Endothelial cell of umbilical vein (primary cell): ENCODE measurements at regions not wholly inside any gene's neighbourhood (a gene's known extent, or its start where the extent isn't known, plus 50 kb on each side); places are given as distances from the start of the nearest gene placed in this dataset.

Source experiments
- BruUV-seq: library from RNA; stranded (reverse); fragments of 400-500 nt; replicated peaks from 2 replicates; lab custom pipeline; 2021; lab: Mats Ljungman, UMichigan
- CTCF ChIA-PET: fragments of 300-600, 350-600 bp; sonication (Branson Sonifier 250); formaldehyde crosslinking; loops from one replicate; lab custom pipeline; 2021; ENCODE audit warnings: antibody characterized with exemption, inconsistent platforms; lab: Charles Lee
- POLR2A ChIA-PET: fragments of 300-600, 350-600 bp; sonication (Branson Sonifier 250); formaldehyde crosslinking; loops from one replicate; lab custom pipeline; 2021; ENCODE audit warnings: antibody characterized with exemption, inconsistent platforms; lab: Charles Lee
- DNase-seq: peaks from one replicate; pipeline ENCODE4 v3.0.0-alpha.2; 2011; ENCODE audit warnings: low read depth, low spot score
- FAIRE-seq: peaks from 2 replicates; lab custom pipeline; 2011; peaks lifted over from hg19 to GRCh38; lab: Jason Lieb, UNC
- H2AFZ ChIP-seq: 2 replicates; pipeline ENCODE4 v1.6.0; 2012; ENCODE audit warnings: low read depth, low read length, control low read depth, inconsistent platforms
- H3K27ac ChIP-seq: 2 replicates; pipeline ENCODE4 v1.5.1; 2011; ENCODE audit warnings: low read depth, mild to moderate bottlenecking, control low read depth, low read length, moderate library complexity; ENCODE audit not compliant: insufficient read depth
- H3K27me3 ChIP-seq, 2 experiments: 2 replicates each; pipeline versions ENCODE4 v1.6.0 to v1.6.1; 2011; ENCODE audit warnings: low read length in 2 of 2, mixed read lengths in 1 of 2; ENCODE audit not compliant: control insufficient read depth in 2 of 2, insufficient read depth in 2 of 2
- H3K36me3 ChIP-seq, 2 experiments: 2 replicates in 1 of 2; 3 replicates in 1 of 2; pipeline ENCODE4 v1.5.1; 2011; ENCODE audit warnings: low read length in 2 of 2, mild to moderate bottlenecking in 1 of 2, moderate library complexity in 1 of 2; ENCODE audit not compliant: control insufficient read depth in 2 of 2, insufficient read depth in 2 of 2; ENCODE audit errors: extremely low read depth in 1 of 2
- H3K4me1 ChIP-seq: 3 replicates; pipeline ENCODE4 v1.5.1; 2011; ENCODE audit warnings: mild to moderate bottlenecking, low read length; ENCODE audit not compliant: control insufficient read depth, insufficient read depth; ENCODE audit errors: extremely low read depth
- H3K4me2 ChIP-seq: 2 replicates; pipeline ENCODE4 v1.6.1; 2011; ENCODE audit warnings: low read length, control low read depth, mixed read lengths; ENCODE audit not compliant: insufficient read depth
- H3K4me3 ChIP-seq, 3 experiments: fragments of 200-600 bp in 1 of 3; sonication (generic), shearing (Covaris generic) in 1 of 3; replicated peaks in 1 of 3; 2 replicates each; pipeline ENCODE4 v1.5.1; 2011 to 2016; ENCODE audit warnings: control low read depth in 3 of 3, low read length in 3 of 3, mild to moderate bottlenecking in 2 of 3, inconsistent platforms in 1 of 3, low read depth in 1 of 3, moderate library complexity in 1 of 3; ENCODE audit not compliant: insufficient read depth in 1 of 3
- H3K79me2 ChIP-seq: 2 replicates; pipeline ENCODE4 v1.6.0; 2012; ENCODE audit warnings: low read length, inconsistent platforms; ENCODE audit not compliant: control insufficient read depth, insufficient read depth
- H3K9ac ChIP-seq: replicated peaks from 2 replicates; pipeline ENCODE3; 2011; ENCODE audit warnings: low read length, control low read depth; ENCODE audit not compliant: insufficient read depth; ENCODE audit errors: extremely low read depth
- H3K9me1 ChIP-seq: replicated peaks from 3 replicates; pipeline ENCODE4 v1.6.0; 2011; ENCODE audit warnings: mild to moderate bottlenecking, low read length; ENCODE audit not compliant: control insufficient read depth, insufficient read depth; ENCODE audit errors: extremely low read depth
- H3K9me3 ChIP-seq: replicated peaks from 2 replicates; pipeline ENCODE4 v1.5.1; 2012; ENCODE audit warnings: low read length, inconsistent platforms; ENCODE audit not compliant: control insufficient read depth, insufficient read depth
- H4K20me1 ChIP-seq: replicated peaks from 2 replicates; pipeline ENCODE3; 2011; ENCODE audit warnings: mild to moderate bottlenecking, low read length; ENCODE audit not compliant: control insufficient read depth, insufficient read depth; ENCODE audit errors: extremely low read depth
- CTCF ChIP-seq, 2 donors: IDR thresholded peaks; 1 replicate in 1 of 2; 2 replicates in 1 of 2; pipeline ENCODE4 v1.5.1; 2011; ENCODE audit warnings: low read length in 2 of 2, mild to moderate bottlenecking in 2 of 2, moderate library complexity in 2 of 2, control low read depth in 1 of 2, inconsistent platforms in 1 of 2, low read depth in 1 of 2; ENCODE audit not compliant: insufficient read depth in 1 of 2; ENCODE audit errors: extremely low read depth in 1 of 2
- EZH2 ChIP-seq: IDR thresholded peaks from 2 replicates; pipeline ENCODE4 v1.6.1; 2012; ENCODE audit warnings: borderline replicate concordance, low read depth, mild to moderate bottlenecking, moderate library complexity, low read length, inconsistent platforms; ENCODE audit not compliant: severe bottlenecking
- FOS ChIP-seq: IDR thresholded peaks from 2 replicates; pipeline ENCODE4 v1.6.1; 2011; ENCODE audit warnings: mild to moderate bottlenecking, low read length, moderate library complexity, borderline replicate concordance; ENCODE audit not compliant: insufficient read depth
- GATA2 ChIP-seq: IDR thresholded peaks from 2 replicates; pipeline ENCODE4 v1.7.0; 2011; ENCODE audit warnings: low read depth, mild to moderate bottlenecking, moderate library complexity, mixed read lengths, low read length; ENCODE audit not compliant: insufficient read length, insufficient read depth
- JUN ChIP-seq: IDR thresholded peaks from 2 replicates; pipeline ENCODE4 v1.6.1; 2011; ENCODE audit warnings: borderline replicate concordance, low read depth; ENCODE audit not compliant: insufficient read length, insufficient read depth
- MAX ChIP-seq: IDR thresholded peaks from 2 replicates; pipeline ENCODE4 v1.6.1; 2011; ENCODE audit not compliant: insufficient read depth, insufficient read length
- MYC ChIP-seq: IDR thresholded peaks from one replicate; pipeline ENCODE4 v1.6.1; 2011; ENCODE audit warnings: mild to moderate bottlenecking, low read depth, low read length
- POLR2A ChIP-seq: IDR thresholded peaks from 2 replicates; pipeline ENCODE4 v1.6.1; 2012; ENCODE audit warnings: low read depth, mild to moderate bottlenecking, control low read depth, low read length
- POLR2AphosphoS5 ChIP-seq: IDR thresholded peaks from 2 replicates; pipeline ENCODE4 v1.6.1; 2012; ENCODE audit warnings: low read depth, mild to moderate bottlenecking, control low read depth, low read length, moderate library complexity; ENCODE audit not compliant: insufficient read depth
- dilution Hi-C: fragments of 300-500 bp; cut with MboI; formaldehyde crosslinking; loops from one replicate; pipeline ENCODE4 v1.15.0; 2019; ENCODE audit warnings: low sequenced_read_pairs; ENCODE audit not compliant: extremely low pct_ligation_motif_present
- intact Hi-C: fragments of 100-400 bp; cut with micrococcal nuclease; formaldehyde crosslinking; loops from one replicate; pipeline ENCODE4 v1.10.0; 2022

GRCh38 chr12:43638806-43639205 lies 86.8 kb upstream of the ADAMTS20 start:
- intact Hi-C loops, result no loop called here
- no peak for DNase-seq
- H3K4me2 ChIP-seq, result no peak overlapping the region
- H3K9ac ChIP-seq, result no peak overlapping the region
- H3K36me3 ChIP-seq, result no peaks in the 10 kb centered on the region
- no peak overlapping the region for H2AFZ ChIP-seq
- no peaks in the 10 kb centered on the region for H3K9me3 ChIP-seq
- POLR2A ChIA-PET, result no interaction called here
- H3K79me2 ChIP-seq, result no peaks in the 10 kb centered on the region
- no peak overlapping the region for H3K27ac ChIP-seq
- TF ChIP-seq EZH2 (no peak), POLR2AphosphoS5 (no peak), POLR2A (no peak)
- dilution Hi-C loops, result no loop called here
- no peaks in the 10 kb centered on the region for H3K4me1 ChIP-seq
- no peaks in the 10 kb centered on the region for H3K9me1 ChIP-seq
- peaks cover 0 to 3% of the 10 kb centered on the region in 2 experiments for H3K27me3 ChIP-seq
- no TSS peak for BruUV-seq
- no peaks in the 10 kb centered on the region for H4K20me1 ChIP-seq
- H3K4me3 ChIP-seq, result no peak overlapping the region
- no peak for FAIRE-seq
- CTCF ChIA-PET, result no interaction called here

- intact Hi-C loops (no loop called here), dilution Hi-C loops (no loop called here)
- H3K9me3 ChIP-seq, result no peaks in the 10 kb centered on the region
- H3K4me3 ChIP-seq, result no peak overlapping the region
- no peaks in the 10 kb centered on the region for H3K4me1 ChIP-seq
- H3K4me2 ChIP-seq, result no peak overlapping the region
- H3K79me2 ChIP-seq, result no peaks in the 10 kb centered on the region
- H3K9me1 ChIP-seq, result no peaks in the 10 kb centered on the region
- FAIRE-seq (no peak), DNase-seq (no peak)
- no peaks in the 10 kb centered on the region for H3K36me3 ChIP-seq
- H3K27me3 ChIP-seq, result no peaks in the 10 kb centered on the region
- H3K9ac ChIP-seq, result no peak overlapping the region
- no peak overlapping the region for H3K27ac ChIP-seq
- no TSS peak for BruUV-seq
- CTCF ChIA-PET, result no interaction called here
- no peak overlapping the region for H2AFZ ChIP-seq
- H4K20me1 ChIP-seq, result no peaks in the 10 kb centered on the region
- TF ChIP-seq JUN (no peak), POLR2A (no peak), POLR2AphosphoS5 (no peak), FOS (no peak), EZH2 (no peak), MYC (no peak), CTCF (IDR thresholded peaks at IDR 0.05; ENCODE audit: extremely low read depth in 1 of 2, insufficient read depth in 1 of 2, low read depth in 1 of 2, low read length in 2 of 2) (no peak), GATA2 (no peak), MAX (no peak)
- POLR2A ChIA-PET, result no interaction called here
Observed at GRCh38 chr12:43636725-43637463, 84.9 kb upstream of the ADAMTS20 start.
